Lower leg skin (tissue), 3 donors: ENCODE measurements at regions not wholly inside any gene's neighbourhood (a gene's known extent, or its start where the extent isn't known, plus 50 kb on each side); places are given as distances from the start of the nearest gene placed in this dataset.

Experiments used
- CTCF ChIP-seq, 3 donors: fragments of 450-650 bp; IDR thresholded peaks; one replicate each; pipeline ENCODE4 v1.5.1; 2016; ENCODE audit warnings: antibody characterized with exemption in 3 of 3, mild to moderate bottlenecking in 3 of 3, moderate library complexity in 2 of 3
- POLR2A ChIP-seq, 2 donors: fragments of 450-650 bp; IDR thresholded peaks; one replicate each; pipeline ENCODE4 v1.6.1; 2016 to 2017; ENCODE audit warnings: antibody characterized with exemption in 2 of 2, mild to moderate bottlenecking in 1 of 2, moderate library complexity in 1 of 2

DNA sequence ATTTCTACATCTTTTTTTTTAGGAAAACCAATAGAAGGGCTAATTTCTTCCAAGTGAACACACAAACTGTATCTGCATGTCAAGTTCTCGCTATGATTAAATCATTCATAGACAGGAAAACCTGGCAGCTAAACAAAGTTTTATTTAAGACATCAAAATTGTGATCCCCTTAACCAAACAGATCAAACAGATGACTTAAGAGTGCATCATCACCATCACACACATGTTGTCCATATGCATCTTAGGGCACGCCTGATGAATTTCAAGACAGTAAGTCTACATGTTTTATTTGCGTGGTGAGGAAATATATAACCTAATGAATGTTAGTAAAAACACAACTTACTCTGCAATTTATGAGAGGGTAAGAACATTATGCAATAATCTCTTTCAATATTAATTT, 317.0 kb upstream of the ANXA10 start:
- no peak for TF ChIP-seq CTCF (IDR thresholded peaks at IDR 0.05)
- no peak for TF ChIP-seq POLR2A (IDR thresholded peaks at IDR 0.05)
